HT-29 (cell line): ENCODE measurements at regions not wholly inside any gene's neighbourhood (a gene's known extent, or its start where the extent isn't known, plus 50 kb on each side); places are given as distances from the start of the nearest gene placed in this dataset.
A peak's percentile ranks its signal among the peaks of the same experiment; 100 is the strongest.
"Not testable (repeated sequence)": the region's sequence is repeated elsewhere in the genome, so short reads cannot be mapped to it uniquely, and the experiment has no call there.

Source experiments
- DNase-seq: peaks from one replicate; pipeline ENCODE4 v3.0.0-alpha.2; 2015; ENCODE audit warnings: low spot score

- no peak for DNase-seq
These were observed 265.4 kb downstream of the CGGBP1 start for GRCh38 chr3:87793337-87793877.

- DNase-seq = no peak
These were observed 266.1 kb downstream of the CGGBP1 start, which contains the start of gene HTR1F for GRCh38 chr3:87792534-87793336. HTR1F (plus strand) TSS chr3:87792706.

GRCh38 chr3:87792198-87792533 lies 266.6 kb downstream of the CGGBP1 start:
- DNase-seq = no peak

GRCh38 chr3:87791248-87792027 lies 267.4 kb downstream of the CGGBP1 start:
- no peak for DNase-seq

- not testable (repeated sequence) for DNase-seq
These were observed 269.8 kb downstream of the CGGBP1 start for GRCh38 chr3:87789049-87789448.

- DNase-seq = no peak
These were observed 270.3 kb downstream of the CGGBP1 start for GRCh38 chr3:87788516-87788915.

- no peak for DNase-seq
These were observed 278.0 kb downstream of the CGGBP1 start for GRCh38 chr3:87780811-87781210.

GRCh38 chr3:87778876-87779275 lies 279.9 kb downstream of the CGGBP1 start:
- DNase-seq = no peak

- peak; percentile 5 for DNase-seq
These were observed 287.2 kb downstream of the CGGBP1 start for GRCh38 chr3:87771337-87772192.

GRCh38 chr3:87766721-87767120 lies 292.1 kb downstream of the CGGBP1 start:
- no peak for DNase-seq

- DNase-seq = no peak
These were observed 293.5 kb downstream of the CGGBP1 start for GRCh38 chr3:87765256-87765655.

GRCh38 chr3:87761795-87762194 lies 297.0 kb downstream of the CGGBP1 start:
- no peak for DNase-seq

GRCh38 chr3:87761341-87761740 lies 297.5 kb downstream of the CGGBP1 start:
- DNase-seq = no peak

- no peak for DNase-seq
These were observed 302.2 kb downstream of the CGGBP1 start for GRCh38 chr3:87756616-87757015.

GRCh38 chr3:87755852-87756251 lies 303.0 kb downstream of the CGGBP1 start:
- no peak for DNase-seq

GRCh38 chr3:87742250-87742649 lies 316.6 kb downstream of the CGGBP1 start:
- no peak for DNase-seq

GRCh38 chr3:87740894-87741293 lies 317.9 kb downstream of the CGGBP1 start:
- peak; percentile 2 for DNase-seq

- DNase-seq = not testable (repeated sequence)
These were observed 321.0 kb downstream of the CGGBP1 start for GRCh38 chr3:87737817-87738216.

GRCh38 chr3:87733671-87734367 lies 325.0 kb downstream of the CGGBP1 start:
- peak; percentile 64 for DNase-seq

GRCh38 chr3:87732294-87732693 lies 326.5 kb downstream of the CGGBP1 start:
- DNase-seq = no peak

- no peak for DNase-seq
These were observed 331.0 kb downstream of the CGGBP1 start for GRCh38 chr3:87727783-87728182.
